Ovary (tissue), 7 donors: ENCODE measurements at regions not wholly inside any gene's neighbourhood (a gene's known extent, or its start where the extent isn't known, plus 50 kb on each side); places are given as distances from the start of the nearest gene placed in this dataset.

Source experiments
- DNase-seq, 5 donors: peaks; one replicate each; pipeline ENCODE4 v3.0.0-alpha.2; 2019 to 2020
- H3K27ac ChIP-seq, 2 donors: fragments of 200-600 bp; one replicate each; pipeline versions ENCODE4 v1.5.1 to v1.8.0; 2019 to 2022
- H3K27me3 ChIP-seq: fragments of 200-600 bp; one replicate; pipeline ENCODE4 v1.8.0; 2022
- H3K36me3 ChIP-seq: fragments of 200-600 bp; sonication (generic); one replicate; pipeline ENCODE4 v1.5.1; 2019
- H3K4me1 ChIP-seq: one replicate; pipeline ENCODE4 v1.8.1; 2013; ENCODE audit warnings: mild to moderate bottlenecking, moderate library complexity; ENCODE audit not compliant: insufficient read depth
- H3K4me3 ChIP-seq: fragments of 200-600 bp; sonication (generic); one replicate; pipeline ENCODE4 v1.5.1; 2017
- H3K9me3 ChIP-seq, 2 donors: fragments of 200-600 bp in 1 of 2; sonication (generic) in 1 of 2; one replicate each; pipeline versions ENCODE4 v1.5.1 to v1.8.1; 2013 to 2019; ENCODE audit warnings: mild to moderate bottlenecking in 1 of 2, moderate library complexity in 1 of 2
- CTCF ChIP-seq, 3 donors: fragments of 450-650 bp in 2 of 3; fragments of 200-600 bp in 1 of 3; IDR thresholded peaks; one replicate each; pipeline versions ENCODE4 v1.5.1 to v1.8.0; 2016 to 2022; ENCODE audit warnings: antibody characterized with exemption in 3 of 3, mild to moderate bottlenecking in 1 of 3
- EP300 ChIP-seq: sonication (generic); formaldehyde crosslinking; IDR thresholded peaks from one replicate; pipeline ENCODE4 v1.6.1; 2017; ENCODE audit warnings: antibody characterized with exemption
- POLR2A ChIP-seq: fragments of 450-650 bp; IDR thresholded peaks from one replicate; pipeline ENCODE4 v1.6.1; 2017; ENCODE audit warnings: antibody characterized with exemption, mild to moderate bottlenecking, moderate library complexity
- WGBS, 3 donors: extraction: QIAGEN DNeasy Blood & Tissue Kit in 1 of 3; methylation state at CpG; one replicate each; pipeline versions ENCODE4 v1.1.5 to v1.1.7; 2013 to 2017; 5-methylcytosine and 5-hydroxymethylcytosine counted together
- intact Hi-C, 4 donors: fragments of 100-400 bp; cut with DNase I; formaldehyde crosslinking; loops; one replicate each; pipeline versions ENCODE4 v1.11.0 to v1.15.1; 2022 to 2023
- donor health status: DM: no; HTN: no; CAD: no; lungs with moderate emphysema.
- donor health status: DM: no; HTN: no; CAD: no.
- donor health status: Bipolar disorder and iron deficiency.
- donor health status: DM: no; HTN: no; CAD: no.
- donor health status: DM: yes; HTN: yes; CAD: no.

GRCh38 chr2:142755191-142755590 lies 122.3 kb upstream of the KYNU start:
- TF ChIP-seq CTCF (IDR thresholded peaks at IDR 0.05) (no peak), EP300 (no peak), POLR2A (no peak)

GRCh38 chr2:142754182-142754581 lies 123.3 kb upstream of the KYNU start:
- Histone ChIP-seq H3K9me3 (no peaks in the 10 kb centered on the region), H3K27me3 (peaks cover 2% of the 10 kb centered on the region), H3K36me3 (no peaks in the 10 kb centered on the region), H3K4me1 (no peaks in the 10 kb centered on the region), H3K27ac (no peak overlapping the region), H3K4me3 (no peak overlapping the region)
- intact Hi-C loops, result no loop called here
- no peak for TF ChIP-seq POLR2A
- no peak for TF ChIP-seq EP300
- TF ChIP-seq CTCF (IDR thresholded peaks at IDR 0.05), result no peak
- WGBS, 3 donors, result 25 to 44% (median 28%) methylated on average over 1 of the region's 1 CpG
- no peak for DNase-seq

More at GRCh38 chr2:142755191-142755590, 122.3 kb upstream of the KYNU start:
- Histone ChIP-seq H3K27ac (no peak overlapping the region), H3K4me3 (no peak overlapping the region), H3K9me3 (no peaks in the 10 kb centered on the region), H3K4me1 (no peaks in the 10 kb centered on the region), H3K27me3 (no peaks in the 10 kb centered on the region), H3K36me3 (no peaks in the 10 kb centered on the region)
- DNase-seq, result no peak
- intact Hi-C loops, result no loop called here

GRCh38 chr2:142750858-142751257 lies 126.6 kb upstream of the KYNU start:
- Histone ChIP-seq H3K4me1 (no peaks in the 10 kb centered on the region), H3K27me3 (peaks cover 2% of the 10 kb centered on the region), H3K27ac (no peak overlapping the region), H3K36me3 (no peaks in the 10 kb centered on the region), H3K4me3 (no peak overlapping the region), H3K9me3 (no peaks in the 10 kb centered on the region)
- 60 to 73% (median 70%) methylated on average over 2 of the region's 2 CpGs for WGBS, 3 donors
- intact Hi-C loops, result no loop called here
- no peak for DNase-seq
- no peak for TF ChIP-seq EP300
- no peak for TF ChIP-seq CTCF (IDR thresholded peaks at IDR 0.05)
- TF ChIP-seq POLR2A, result no peak

GRCh38 chr2:142748559-142749099 lies 128.8 kb upstream of the KYNU start:
- Histone ChIP-seq H3K27ac (no peak overlapping the region), H3K4me3 (no peak overlapping the region), H3K9me3 (no peaks in the 10 kb centered on the region), H3K36me3 (no peaks in the 10 kb centered on the region), H3K4me1 (no peaks in the 10 kb centered on the region), H3K27me3 (peaks cover 2% of the 10 kb centered on the region)
- no peak for DNase-seq
- TF ChIP-seq CTCF (IDR thresholded peaks at IDR 0.05) (no peak), EP300 (no peak)
- 87 to 90% (median 90%) methylated on average over 14 of the region's 14 CpGs for WGBS, 3 donors
- intact Hi-C loops, result no loop called here
